ENCODE measurements at regions not wholly inside any gene's neighbourhood (a gene's known extent, or its start where the extent isn't known, plus 50 kb on each side); places are given as distances from the start of the nearest gene placed in this dataset.
"Not testable (repeated sequence)": the region's sequence is repeated elsewhere in the genome, so short reads cannot be mapped to it uniquely, and the experiment has no call there.

DNA sequence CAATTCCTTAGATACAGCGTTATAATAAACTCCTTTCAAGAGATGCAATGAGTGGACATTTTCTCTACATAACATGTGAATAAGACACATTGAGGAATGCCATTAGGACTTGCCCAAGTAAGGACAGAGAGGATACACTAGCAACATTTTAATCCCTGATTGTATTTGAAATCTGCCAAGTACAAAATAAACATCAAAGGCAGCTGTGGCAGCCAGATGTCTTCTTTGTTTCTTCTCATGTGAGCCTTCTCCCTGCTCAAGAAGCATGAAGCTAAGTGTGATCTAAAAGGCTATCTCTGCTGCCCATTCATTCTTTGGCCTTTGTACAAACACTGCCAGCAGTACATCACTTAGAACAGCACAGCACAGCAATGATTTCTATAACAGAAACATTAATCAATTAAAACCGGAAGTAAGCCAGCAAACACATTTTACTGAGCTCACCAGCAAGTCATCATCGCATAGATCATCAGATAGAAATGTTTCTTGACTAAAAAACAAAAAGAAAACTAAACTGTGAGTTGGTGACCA, 364.0 kb downstream of the CNTN6 start:
- peak overlapping the region; percentile 17 for H3K27ac Mint-ChIP-seq (ENCODE audit: unreplicated experiment)

DNA sequence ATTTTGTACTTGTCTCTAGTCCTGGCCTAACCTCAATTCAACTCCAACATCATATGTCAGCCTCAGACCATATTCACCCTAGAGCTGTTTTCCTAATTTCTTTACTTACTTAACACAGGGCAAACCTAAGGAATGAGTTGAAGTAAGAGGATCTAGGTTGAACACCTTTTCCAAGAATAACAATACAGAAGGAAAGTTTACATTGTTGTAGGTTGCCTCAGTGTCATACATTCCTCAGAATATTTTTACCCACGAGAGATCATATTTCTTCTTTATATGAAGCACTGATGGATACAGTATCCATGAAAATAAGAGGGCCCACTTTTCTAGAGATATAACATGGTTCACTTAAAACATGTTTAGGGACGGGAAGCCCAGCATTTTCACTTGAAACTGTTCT, 369.5 kb downstream of the CNTN6 start:
- no peaks in the 10 kb centered on the region for H3K27me3 Mint-ChIP-seq (ENCODE audit: low read depth)
- no peak overlapping the region for H3K27ac Mint-ChIP-seq (ENCODE audit: unreplicated experiment)
- TF ChIP-seq, protein P1, sequence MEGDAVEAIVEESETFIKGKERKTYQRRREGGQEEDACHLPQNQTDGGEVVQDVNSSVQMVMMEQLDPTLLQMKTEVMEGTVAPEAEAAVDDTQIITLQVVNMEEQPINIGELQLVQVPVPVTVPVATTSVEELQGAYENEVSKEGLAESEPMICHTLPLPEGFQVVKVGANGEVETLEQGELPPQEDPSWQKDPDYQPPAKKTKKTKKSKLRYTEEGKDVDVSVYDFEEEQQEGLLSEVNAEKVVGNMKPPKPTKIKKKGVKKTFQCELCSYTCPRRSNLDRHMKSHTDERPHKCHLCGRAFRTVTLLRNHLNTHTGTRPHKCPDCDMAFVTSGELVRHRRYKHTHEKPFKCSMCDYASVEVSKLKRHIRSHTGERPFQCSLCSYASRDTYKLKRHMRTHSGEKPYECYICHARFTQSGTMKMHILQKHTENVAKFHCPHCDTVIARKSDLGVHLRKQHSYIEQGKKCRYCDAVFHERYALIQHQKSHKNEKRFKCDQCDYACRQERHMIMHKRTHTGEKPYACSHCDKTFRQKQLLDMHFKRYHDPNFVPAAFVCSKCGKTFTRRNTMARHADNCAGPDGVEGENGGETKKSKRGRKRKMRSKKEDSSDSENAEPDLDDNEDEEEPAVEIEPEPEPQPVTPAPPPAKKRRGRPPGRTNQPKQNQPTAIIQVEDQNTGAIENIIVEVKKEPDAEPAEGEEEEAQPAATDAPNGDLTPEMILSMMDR (conservative IDR thresholded peaks at IDR 0.05) = no peak
- peaks cover 8% of the 10 kb centered on the region for H3K9me3 Mint-ChIP-seq
- no peaks in the 10 kb centered on the region for H3K36me3 Mint-ChIP-seq (ENCODE audit: low read depth)
- DNase-seq (ENCODE audit: low read depth, low spot score) = no peak
- no peak overlapping the region for H3K4me3 Mint-ChIP-seq
- H3K4me1 Mint-ChIP-seq = peaks cover 7% of the 10 kb centered on the region

More for the DNA sequence above, 364.0 kb downstream of the CNTN6 start:
- no peaks in the 10 kb centered on the region for H3K36me3 Mint-ChIP-seq (ENCODE audit: low read depth)
- no peak overlapping the region for H3K4me3 Mint-ChIP-seq
- TF ChIP-seq, protein P1 (conservative IDR thresholded peaks at IDR 0.05) = no peak
- H3K4me1 Mint-ChIP-seq = peaks cover 11% of the 10 kb centered on the region
- H3K27me3 Mint-ChIP-seq (ENCODE audit: low read depth) = no peaks in the 10 kb centered on the region
- no peaks in the 10 kb centered on the region for H3K9me3 Mint-ChIP-seq
- DNase-seq (ENCODE audit: low read depth, low spot score) = no peak

DNA sequence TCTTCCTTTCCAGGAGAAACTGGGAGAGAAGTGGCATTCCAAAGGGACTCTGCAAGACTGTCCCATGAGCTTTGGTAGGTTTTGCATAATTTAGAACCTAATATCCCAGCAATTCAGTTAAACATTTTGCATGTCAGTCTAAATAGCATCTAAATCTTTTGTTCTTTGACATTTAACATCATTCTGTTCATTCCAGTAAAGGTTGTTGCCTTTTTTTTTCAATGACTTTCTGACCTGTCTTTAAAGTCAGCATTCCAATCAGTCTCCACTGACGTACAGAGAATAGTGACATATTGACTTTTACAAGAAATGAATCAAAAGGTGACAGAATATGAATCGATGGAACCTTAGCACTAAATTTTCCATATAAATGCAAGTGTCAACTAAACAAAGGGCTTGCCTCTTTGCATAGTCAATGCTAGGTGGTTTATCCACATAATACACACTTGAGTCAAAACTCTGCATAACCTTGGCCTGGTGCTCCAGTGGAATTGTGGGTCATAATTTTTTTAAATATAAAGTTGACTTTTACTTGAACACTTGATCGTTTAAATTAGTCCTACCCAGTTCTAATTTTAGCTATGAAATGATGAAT, 370.1 kb downstream of the CNTN6 start:
- H3K27me3 Mint-ChIP-seq (ENCODE audit: low read depth) = no peaks in the 10 kb centered on the region
- no peak overlapping the region for H3K4me3 Mint-ChIP-seq
- no peak overlapping the region for H3K27ac Mint-ChIP-seq (ENCODE audit: unreplicated experiment)
- TF ChIP-seq, protein P1 (conservative IDR thresholded peaks at IDR 0.05) = no peak
- peaks cover 6% of the 10 kb centered on the region for H3K4me1 Mint-ChIP-seq
- DNase-seq (ENCODE audit: low read depth, low spot score) = no peak
- H3K36me3 Mint-ChIP-seq (ENCODE audit: low read depth) = no peaks in the 10 kb centered on the region
- H3K9me3 Mint-ChIP-seq = peaks cover 8% of the 10 kb centered on the region

DNA sequence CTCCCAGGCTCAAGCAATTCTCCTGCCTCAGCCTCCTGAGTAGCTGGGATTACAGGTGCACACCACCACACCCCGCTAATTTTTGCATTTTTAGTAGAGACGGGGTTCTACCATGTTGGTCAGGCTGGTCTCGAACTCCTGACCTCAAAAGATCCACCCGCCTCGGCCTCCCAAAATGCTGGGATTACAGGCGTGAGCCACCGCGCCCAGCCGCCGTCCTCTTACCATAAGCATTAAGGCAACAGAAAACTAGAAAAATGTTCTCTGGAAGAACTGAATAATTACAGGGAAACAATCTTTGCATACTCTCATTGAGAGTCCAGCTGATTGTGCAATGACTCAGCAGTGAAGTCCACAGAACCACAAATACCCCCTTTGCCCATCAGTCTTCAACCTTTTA, 372.3 kb downstream of the CNTN6 start:
- not testable (repeated sequence) for H3K27me3 Mint-ChIP-seq (ENCODE audit: low read depth); H3K27ac Mint-ChIP-seq (ENCODE audit: unreplicated experiment); DNase-seq (ENCODE audit: low read depth, low spot score); H3K36me3 Mint-ChIP-seq (ENCODE audit: low read depth); H3K4me3 Mint-ChIP-seq; H3K9me3 Mint-ChIP-seq; H3K4me1 Mint-ChIP-seq

DNA sequence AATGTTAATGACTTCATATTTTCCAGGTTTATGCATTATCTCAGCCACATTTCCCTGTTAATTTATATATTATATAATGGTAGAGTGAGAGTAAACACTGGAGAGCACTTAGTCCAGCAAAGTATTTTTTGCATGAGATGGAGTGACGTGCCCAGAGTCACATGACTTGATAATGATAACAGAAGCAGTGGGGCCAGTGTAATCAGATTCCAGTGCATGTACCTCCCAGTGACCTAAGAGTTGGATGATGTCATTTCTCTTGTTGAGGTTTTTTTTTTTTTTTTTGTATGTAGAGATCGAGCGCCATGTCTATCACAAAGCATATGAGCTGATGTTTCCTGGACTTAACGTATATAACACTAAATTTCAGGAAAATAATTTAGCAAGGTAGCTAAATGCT, 375.3 kb downstream of the CNTN6 start:
- DNase-seq (ENCODE audit: low read depth, low spot score) = no peak
- TF ChIP-seq, protein P1 (conservative IDR thresholded peaks at IDR 0.05) = no peak
- Mint-ChIP-seq H3K9me3 (peaks cover 4% of the 10 kb centered on the region), H3K36me3 (ENCODE audit: low read depth) (no peaks in the 10 kb centered on the region), H3K27me3 (ENCODE audit: low read depth) (no peaks in the 10 kb centered on the region), H3K4me1 (no peaks in the 10 kb centered on the region), H3K4me3 (no peak overlapping the region), H3K27ac (ENCODE audit: unreplicated experiment) (no peak overlapping the region)

DNA sequence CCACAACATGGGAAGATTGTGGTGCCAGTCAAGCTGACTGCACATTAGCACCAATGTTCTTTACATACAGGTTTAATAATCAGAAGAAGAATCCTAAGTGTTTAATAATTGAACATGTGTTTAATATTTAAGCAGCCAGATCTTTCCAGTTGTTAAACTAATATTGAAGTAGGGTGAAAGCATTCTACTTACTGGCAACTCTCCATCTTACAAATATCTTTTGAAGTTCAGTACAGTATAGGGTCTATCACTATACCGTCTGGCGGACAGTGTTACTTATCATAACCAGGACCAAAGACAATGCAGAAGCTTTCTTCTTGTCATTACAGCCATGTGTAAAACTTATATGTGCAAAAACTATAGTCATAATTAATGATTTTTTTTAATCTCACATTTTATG, 376.4 kb downstream of the CNTN6 start:
- no peaks in the 10 kb centered on the region for H3K4me1 Mint-ChIP-seq
- peaks cover 3% of the 10 kb centered on the region for H3K9me3 Mint-ChIP-seq
- no peak overlapping the region for H3K4me3 Mint-ChIP-seq
- no peaks in the 10 kb centered on the region for H3K36me3 Mint-ChIP-seq (ENCODE audit: low read depth)
- no peak overlapping the region for H3K27ac Mint-ChIP-seq (ENCODE audit: unreplicated experiment)
- H3K27me3 Mint-ChIP-seq (ENCODE audit: low read depth) = no peaks in the 10 kb centered on the region
- DNase-seq (ENCODE audit: low read depth, low spot score) = no peak
- TF ChIP-seq, protein P1 (conservative IDR thresholded peaks at IDR 0.05) = no peak

All from neural crest cell (in vitro differentiated cells).